ENCODE measurements at regions not wholly inside any gene's neighbourhood (a gene's known extent, or its start where the extent isn't known, plus 50 kb on each side); places are given as distances from the start of the nearest gene placed in this dataset.
A peak's percentile ranks its signal among the peaks of the same experiment; 100 is the strongest.
"Not testable (repeated sequence)": the region's sequence is repeated elsewhere in the genome, so short reads cannot be mapped to it uniquely, and the experiment has no call there.

- H3K9me2 ChIP-seq (replicated peaks; ENCODE audit: insufficient read depth, low read length) = no peaks in the 10 kb centered on the region
- H3K36me3 ChIP-seq (ENCODE audit: insufficient read depth, low read length) = no peaks in the 10 kb centered on the region
- no peaks in the 10 kb centered on the region for H3K9me3 ChIP-seq (ENCODE audit: low read length)
- no peaks in the 10 kb centered on the region for H3K27me3 ChIP-seq (ENCODE audit: low read length)
- no peak overlapping the region for H3K4me3 ChIP-seq (ENCODE audit: low read length)
- no peak overlapping the region for H2AFZ ChIP-seq (ENCODE audit: low read length)
- no peaks in the 10 kb centered on the region for H3K4me1 ChIP-seq (ENCODE audit: low read length)
- no peak overlapping the region for H3K4me2 ChIP-seq (ENCODE audit: low read depth, low read length, poor library complexity, severe bottlenecking)
- H3K79me2 ChIP-seq (ENCODE audit: low read length) = no peaks in the 10 kb centered on the region
- no peak overlapping the region for H3K27ac ChIP-seq (ENCODE audit: low read length)
- DNase-seq = no peak
- no peak overlapping the region for H3K9ac ChIP-seq (ENCODE audit: low read length)
- no peaks in the 10 kb centered on the region for H4K20me1 ChIP-seq (ENCODE audit: insufficient read depth, low read depth, low read length)
These were observed 673.3 kb upstream of the LRRN3 start for GRCh38 chr7:110417611-110418010.

GRCh38 chr7:110418659-110419280, 672.2 kb upstream of the LRRN3 start:
- H3K9me2 ChIP-seq (replicated peaks; ENCODE audit: insufficient read depth, low read length) = no peaks in the 10 kb centered on the region
- no peak overlapping the region for H3K4me2 ChIP-seq (ENCODE audit: low read depth, low read length, poor library complexity, severe bottlenecking)
- H3K9me3 ChIP-seq (ENCODE audit: low read length) = no peaks in the 10 kb centered on the region; the same call in 1 of the 2 replicates
- H3K4me3 ChIP-seq (ENCODE audit: low read length) = no peak overlapping the region
- no peak overlapping the region for H3K27ac ChIP-seq (ENCODE audit: low read length)
- no peaks in the 10 kb centered on the region for H3K4me1 ChIP-seq (ENCODE audit: low read length)
- H3K79me2 ChIP-seq (ENCODE audit: low read length) = no peaks in the 10 kb centered on the region
- no peaks in the 10 kb centered on the region for H3K36me3 ChIP-seq (ENCODE audit: insufficient read depth, low read length)
- H4K20me1 ChIP-seq (ENCODE audit: insufficient read depth, low read depth, low read length) = no peaks in the 10 kb centered on the region
- no peak overlapping the region for H3K9ac ChIP-seq (ENCODE audit: low read length)
- no peak overlapping the region for H2AFZ ChIP-seq (ENCODE audit: low read length)
- DNase-seq = no peak
- no peaks in the 10 kb centered on the region for H3K27me3 ChIP-seq (ENCODE audit: low read length)

- DNase-seq = no peak
- Histone ChIP-seq H3K36me3 (ENCODE audit: insufficient read depth, low read length) (no peaks in the 10 kb centered on the region), H3K4me3 (ENCODE audit: low read length) (no peak overlapping the region), H3K9ac (ENCODE audit: low read length) (no peak overlapping the region), H3K4me2 (ENCODE audit: low read depth, low read length, poor library complexity, severe bottlenecking) (no peak overlapping the region), H3K27ac (ENCODE audit: low read length) (no peak overlapping the region), H4K20me1 (ENCODE audit: insufficient read depth, low read depth, low read length) (no peaks in the 10 kb centered on the region), H3K4me1 (ENCODE audit: low read length) (no peaks in the 10 kb centered on the region), H3K79me2 (ENCODE audit: low read length) (no peaks in the 10 kb centered on the region), H3K27me3 (ENCODE audit: low read length) (no peaks in the 10 kb centered on the region), H3K9me3 (ENCODE audit: low read length) (no peaks in the 10 kb centered on the region; the same call in 1 of the 2 replicates), H3K9me2 (replicated peaks; ENCODE audit: insufficient read depth, low read length) (no peaks in the 10 kb centered on the region), H2AFZ (ENCODE audit: low read length) (no peak overlapping the region)
These were observed 670.1 kb upstream of the LRRN3 start for GRCh38 chr7:110420788-110421187.

GRCh38 chr7:110421490-110422241, 669.3 kb upstream of the LRRN3 start:
- H3K27ac ChIP-seq (ENCODE audit: low read length) = no peak overlapping the region

GRCh38 chr7:110432061-110432553, 658.8 kb upstream of the LRRN3 start:
- H3K4me3 ChIP-seq (ENCODE audit: low read length) = no peak overlapping the region
- H3K9me3 ChIP-seq (ENCODE audit: low read length) = peaks cover 2% of the 10 kb centered on the region
- H3K4me1 ChIP-seq (ENCODE audit: low read length) = no peaks in the 10 kb centered on the region
- H3K4me2 ChIP-seq (ENCODE audit: low read depth, low read length, poor library complexity, severe bottlenecking) = no peak overlapping the region
- H3K36me3 ChIP-seq (ENCODE audit: insufficient read depth, low read length) = no peaks in the 10 kb centered on the region
- no peaks in the 10 kb centered on the region for H3K79me2 ChIP-seq (ENCODE audit: low read length)
- no peaks in the 10 kb centered on the region for H3K27me3 ChIP-seq (ENCODE audit: low read length)
- H3K9me2 ChIP-seq (replicated peaks; ENCODE audit: insufficient read depth, low read length) = no peaks in the 10 kb centered on the region
- H2AFZ ChIP-seq (ENCODE audit: low read length) = no peak overlapping the region
- H4K20me1 ChIP-seq (ENCODE audit: insufficient read depth, low read depth, low read length) = no peaks in the 10 kb centered on the region
- no peak overlapping the region for H3K27ac ChIP-seq (ENCODE audit: low read length)
- DNase-seq = no peak
- no peak overlapping the region for H3K9ac ChIP-seq (ENCODE audit: low read length)

More at GRCh38 chr7:110421490-110422241, 669.3 kb upstream of the LRRN3 start:
- Histone ChIP-seq H3K36me3 (ENCODE audit: insufficient read depth, low read length) (no peaks in the 10 kb centered on the region), H2AFZ (ENCODE audit: low read length) (no peak overlapping the region), H3K4me1 (ENCODE audit: low read length) (no peaks in the 10 kb centered on the region), H3K4me2 (ENCODE audit: low read depth, low read length, poor library complexity, severe bottlenecking) (no peak overlapping the region), H3K9me2 (replicated peaks; ENCODE audit: insufficient read depth, low read length) (no peaks in the 10 kb centered on the region), H3K27me3 (ENCODE audit: low read length) (no peaks in the 10 kb centered on the region), H4K20me1 (ENCODE audit: insufficient read depth, low read depth, low read length) (no peaks in the 10 kb centered on the region), H3K4me3 (ENCODE audit: low read length) (no peak overlapping the region), H3K9ac (ENCODE audit: low read length) (no peak overlapping the region), H3K9me3 (ENCODE audit: low read length) (no peaks in the 10 kb centered on the region; the same call in 1 of the 2 replicates), H3K79me2 (ENCODE audit: low read length) (no peaks in the 10 kb centered on the region)
- no peak for DNase-seq

GRCh38 chr7:110438926-110439325, 652.0 kb upstream of the LRRN3 start:
- not testable (repeated sequence) for H3K36me3 ChIP-seq (ENCODE audit: insufficient read depth, low read length); H3K27me3 ChIP-seq (ENCODE audit: low read length); H3K9me3 ChIP-seq (ENCODE audit: low read length); H3K4me1 ChIP-seq (ENCODE audit: low read length); H3K79me2 ChIP-seq (ENCODE audit: low read length); H3K4me3 ChIP-seq (ENCODE audit: low read length); H2AFZ ChIP-seq (ENCODE audit: low read length); H3K9me2 ChIP-seq (replicated peaks; ENCODE audit: insufficient read depth, low read length); H3K9ac ChIP-seq (ENCODE audit: low read length); H3K4me2 ChIP-seq (ENCODE audit: low read depth, low read length, poor library complexity, severe bottlenecking); H3K27ac ChIP-seq (ENCODE audit: low read length); H4K20me1 ChIP-seq (ENCODE audit: insufficient read depth, low read depth, low read length); DNase-seq

GRCh38 chr7:110442381-110442837, 648.5 kb upstream of the LRRN3 start:
- H3K4me3 ChIP-seq (ENCODE audit: low read length) = no peak overlapping the region
- no peaks in the 10 kb centered on the region for H3K27me3 ChIP-seq (ENCODE audit: low read length)
- no peaks in the 10 kb centered on the region for H3K36me3 ChIP-seq (ENCODE audit: insufficient read depth, low read length)
- no peaks in the 10 kb centered on the region for H3K79me2 ChIP-seq (ENCODE audit: low read length)
- DNase-seq = peak; percentile 59
- H3K9me2 ChIP-seq (replicated peaks; ENCODE audit: insufficient read depth, low read length) = no peaks in the 10 kb centered on the region
- no peak overlapping the region for H3K27ac ChIP-seq (ENCODE audit: low read length)
- H2AFZ ChIP-seq (ENCODE audit: low read length) = no peak overlapping the region
- no peaks in the 10 kb centered on the region for H3K4me1 ChIP-seq (ENCODE audit: low read length)
- H3K9ac ChIP-seq (ENCODE audit: low read length) = no peak overlapping the region
- H4K20me1 ChIP-seq (ENCODE audit: insufficient read depth, low read depth, low read length) = no peaks in the 10 kb centered on the region
- no peaks in the 10 kb centered on the region for H3K9me3 ChIP-seq (ENCODE audit: low read length)
- H3K4me2 ChIP-seq (ENCODE audit: low read depth, low read length, poor library complexity, severe bottlenecking) = no peak overlapping the region

GRCh38 chr7:110446658-110447057, 644.3 kb upstream of the LRRN3 start:
- Histone ChIP-seq H3K27ac (ENCODE audit: low read length) (no peak overlapping the region), H2AFZ (ENCODE audit: low read length) (no peak overlapping the region), H3K9ac (ENCODE audit: low read length) (no peak overlapping the region), H3K79me2 (ENCODE audit: low read length) (no peaks in the 10 kb centered on the region), H3K4me2 (ENCODE audit: low read depth, low read length, poor library complexity, severe bottlenecking) (no peak overlapping the region), H4K20me1 (ENCODE audit: insufficient read depth, low read depth, low read length) (no peaks in the 10 kb centered on the region), H3K4me3 (ENCODE audit: low read length) (no peak overlapping the region), H3K4me1 (ENCODE audit: low read length) (no peaks in the 10 kb centered on the region), H3K36me3 (ENCODE audit: insufficient read depth, low read length) (no peaks in the 10 kb centered on the region), H3K9me3 (ENCODE audit: low read length) (no peaks in the 10 kb centered on the region), H3K27me3 (ENCODE audit: low read length) (no peaks in the 10 kb centered on the region), H3K9me2 (replicated peaks; ENCODE audit: insufficient read depth, low read length) (no peaks in the 10 kb centered on the region; the same call in 1 of the 2 replicates)
- DNase-seq = no peak

All from Karpas-422 (cell line).